SU-DHL-6 (cell line): ENCODE measurements at regions not wholly inside any gene's neighbourhood (a gene's known extent, or its start where the extent isn't known, plus 50 kb on each side); places are given as distances from the start of the nearest gene placed in this dataset.

Source experiments
- EZH2phosphoT487 ChIP-seq: fragments of 200-600 bp; sonication (generic), shearing (Covaris generic); conservative IDR thresholded peaks from 2 replicates; pipeline ENCODE4 v1.6.1; 2018; ENCODE audit warnings: mild to moderate bottlenecking, antibody characterized with exemption, low read length, moderate library complexity, mixed read lengths
- TF ChIP-seq, protein P1 (sequence below): fragments of 200-600 bp; sonication (generic); IDR thresholded peaks from one replicate; pipeline ENCODE4 v1.5.1; 2017; ENCODE audit warnings: antibody characterized with exemption, mild to moderate bottlenecking, low read length, moderate library complexity; ENCODE audit not compliant: insufficient read depth, poor library complexity, severe bottlenecking

DNA sequence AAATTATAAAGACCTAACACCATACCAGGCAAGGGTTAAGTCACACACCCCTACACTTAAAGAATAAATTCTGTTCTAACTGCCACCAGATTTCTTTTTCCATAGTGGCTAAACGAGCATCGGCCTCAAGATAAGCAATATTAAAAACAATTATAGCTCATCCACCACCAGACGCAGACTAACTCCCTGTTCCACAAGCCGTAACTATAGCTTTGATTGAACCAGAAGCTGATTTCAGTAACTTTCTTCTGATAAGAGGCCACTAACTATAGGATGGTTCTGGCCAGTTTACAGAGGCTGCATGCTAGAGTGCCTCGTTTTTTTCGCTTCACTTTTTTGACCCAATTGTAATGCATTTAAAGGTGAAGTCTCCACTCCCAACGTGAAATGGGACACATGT is 238.8 kb downstream of the MRPL39 start:
- TF ChIP-seq, protein P1, sequence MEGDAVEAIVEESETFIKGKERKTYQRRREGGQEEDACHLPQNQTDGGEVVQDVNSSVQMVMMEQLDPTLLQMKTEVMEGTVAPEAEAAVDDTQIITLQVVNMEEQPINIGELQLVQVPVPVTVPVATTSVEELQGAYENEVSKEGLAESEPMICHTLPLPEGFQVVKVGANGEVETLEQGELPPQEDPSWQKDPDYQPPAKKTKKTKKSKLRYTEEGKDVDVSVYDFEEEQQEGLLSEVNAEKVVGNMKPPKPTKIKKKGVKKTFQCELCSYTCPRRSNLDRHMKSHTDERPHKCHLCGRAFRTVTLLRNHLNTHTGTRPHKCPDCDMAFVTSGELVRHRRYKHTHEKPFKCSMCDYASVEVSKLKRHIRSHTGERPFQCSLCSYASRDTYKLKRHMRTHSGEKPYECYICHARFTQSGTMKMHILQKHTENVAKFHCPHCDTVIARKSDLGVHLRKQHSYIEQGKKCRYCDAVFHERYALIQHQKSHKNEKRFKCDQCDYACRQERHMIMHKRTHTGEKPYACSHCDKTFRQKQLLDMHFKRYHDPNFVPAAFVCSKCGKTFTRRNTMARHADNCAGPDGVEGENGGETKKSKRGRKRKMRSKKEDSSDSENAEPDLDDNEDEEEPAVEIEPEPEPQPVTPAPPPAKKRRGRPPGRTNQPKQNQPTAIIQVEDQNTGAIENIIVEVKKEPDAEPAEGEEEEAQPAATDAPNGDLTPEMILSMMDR: no peak
- no peak for TF ChIP-seq EZH2phosphoT487
